ENCODE measurements at regions not wholly inside any gene's neighbourhood (a gene's known extent, or its start where the extent isn't known, plus 50 kb on each side); places are given as distances from the start of the nearest gene placed in this dataset.

DNA sequence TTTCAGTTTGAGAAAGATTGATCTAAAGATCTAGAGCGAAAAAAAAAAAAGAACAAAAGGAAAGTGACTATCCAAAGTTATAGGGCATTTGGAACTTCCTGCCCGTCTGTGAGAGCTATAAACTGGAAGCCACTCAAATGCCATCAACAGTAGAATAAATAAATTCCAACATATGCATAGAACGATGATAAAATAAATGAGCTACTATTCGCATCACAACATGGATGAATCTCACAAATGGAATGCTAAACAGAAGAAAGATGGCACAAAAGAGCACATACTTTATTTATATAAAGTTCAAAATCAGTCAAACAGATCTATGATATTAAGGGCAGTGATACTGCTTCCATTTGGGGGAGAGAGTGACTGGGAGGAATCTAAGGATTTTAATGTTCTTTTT lies 128.8 kb downstream of the TTC32 start:
- no peak overlapping the region for H3K4me3 ChIP-seq
- H3K36me3 ChIP-seq, result no peaks in the 10 kb centered on the region
- intact Hi-C loops (cut with DNase I), result no loop called here
- no peaks in the 10 kb centered on the region for H3K4me1 ChIP-seq
- no peaks in the 10 kb centered on the region for H3K27me3 ChIP-seq (ENCODE audit: low read depth)
- TF ChIP-seq, protein P1, sequence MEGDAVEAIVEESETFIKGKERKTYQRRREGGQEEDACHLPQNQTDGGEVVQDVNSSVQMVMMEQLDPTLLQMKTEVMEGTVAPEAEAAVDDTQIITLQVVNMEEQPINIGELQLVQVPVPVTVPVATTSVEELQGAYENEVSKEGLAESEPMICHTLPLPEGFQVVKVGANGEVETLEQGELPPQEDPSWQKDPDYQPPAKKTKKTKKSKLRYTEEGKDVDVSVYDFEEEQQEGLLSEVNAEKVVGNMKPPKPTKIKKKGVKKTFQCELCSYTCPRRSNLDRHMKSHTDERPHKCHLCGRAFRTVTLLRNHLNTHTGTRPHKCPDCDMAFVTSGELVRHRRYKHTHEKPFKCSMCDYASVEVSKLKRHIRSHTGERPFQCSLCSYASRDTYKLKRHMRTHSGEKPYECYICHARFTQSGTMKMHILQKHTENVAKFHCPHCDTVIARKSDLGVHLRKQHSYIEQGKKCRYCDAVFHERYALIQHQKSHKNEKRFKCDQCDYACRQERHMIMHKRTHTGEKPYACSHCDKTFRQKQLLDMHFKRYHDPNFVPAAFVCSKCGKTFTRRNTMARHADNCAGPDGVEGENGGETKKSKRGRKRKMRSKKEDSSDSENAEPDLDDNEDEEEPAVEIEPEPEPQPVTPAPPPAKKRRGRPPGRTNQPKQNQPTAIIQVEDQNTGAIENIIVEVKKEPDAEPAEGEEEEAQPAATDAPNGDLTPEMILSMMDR (IDR thresholded peaks at IDR 0.05), result no peak
- DNase-seq, result no peak
- no peak for ATAC-seq
- no peak overlapping the region for H3K27ac ChIP-seq
- H3K9me3 ChIP-seq, result no peaks in the 10 kb centered on the region

DNA sequence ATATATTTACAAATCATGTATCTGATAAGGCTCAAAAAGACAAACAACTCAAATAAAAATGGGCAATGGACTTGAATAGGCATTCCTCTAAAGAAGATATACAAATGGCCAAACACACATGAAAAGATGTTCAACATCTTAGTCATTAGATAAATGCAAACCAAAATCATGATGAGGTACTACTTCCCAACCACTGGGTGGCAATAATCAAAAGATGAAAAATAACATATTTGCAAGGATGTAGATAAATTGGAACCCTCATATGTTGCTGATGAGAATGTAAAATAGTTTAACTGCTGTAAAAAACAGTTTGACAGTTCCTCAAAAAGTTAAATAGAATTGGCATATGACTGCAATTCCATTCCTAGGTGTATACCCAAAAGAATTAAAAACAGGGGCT lies 132.3 kb downstream of the TTC32 start:
- Histone ChIP-seq H3K4me1 (no peaks in the 10 kb centered on the region), H3K27me3 (ENCODE audit: low read depth) (no peaks in the 10 kb centered on the region), H3K27ac (no peak overlapping the region), H3K36me3 (no peaks in the 10 kb centered on the region), H3K4me3 (no peak overlapping the region), H3K9me3 (no peaks in the 10 kb centered on the region)
- TF ChIP-seq, protein P1 (IDR thresholded peaks at IDR 0.05), result no peak
- no peak for ATAC-seq
- intact Hi-C loops (cut with DNase I), result no loop called here
- no peak for DNase-seq

DNA sequence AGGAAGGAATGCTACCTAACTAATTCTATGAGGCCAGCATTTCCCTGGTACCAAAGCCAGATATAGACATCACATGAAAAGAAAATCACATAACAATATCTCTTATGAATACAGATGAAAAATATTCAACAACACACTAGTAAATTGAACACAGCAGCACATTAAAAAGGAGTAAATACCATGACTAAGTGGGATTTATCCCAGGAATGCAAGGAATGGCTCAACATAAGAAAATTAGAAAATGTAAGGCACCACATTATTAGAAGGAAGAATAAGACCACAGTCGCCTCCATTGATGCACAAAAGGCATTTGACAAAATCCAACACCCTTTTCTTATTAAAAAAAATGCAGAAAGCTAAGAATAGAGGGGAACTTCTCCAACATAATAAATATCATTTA lies 133.9 kb downstream of the TTC32 start:
- no peaks in the 10 kb centered on the region for H3K36me3 ChIP-seq
- ATAC-seq (no peak), DNase-seq (no peak)
- H3K9me3 ChIP-seq, result no peaks in the 10 kb centered on the region
- intact Hi-C loops (cut with DNase I), result no loop called here
- no peak overlapping the region for H3K4me3 ChIP-seq
- TF ChIP-seq, protein P1 (IDR thresholded peaks at IDR 0.05), result no peak
- H3K4me1 ChIP-seq, result no peaks in the 10 kb centered on the region
- H3K27ac ChIP-seq, result no peak overlapping the region
- H3K27me3 ChIP-seq (ENCODE audit: low read depth), result no peaks in the 10 kb centered on the region

DNA sequence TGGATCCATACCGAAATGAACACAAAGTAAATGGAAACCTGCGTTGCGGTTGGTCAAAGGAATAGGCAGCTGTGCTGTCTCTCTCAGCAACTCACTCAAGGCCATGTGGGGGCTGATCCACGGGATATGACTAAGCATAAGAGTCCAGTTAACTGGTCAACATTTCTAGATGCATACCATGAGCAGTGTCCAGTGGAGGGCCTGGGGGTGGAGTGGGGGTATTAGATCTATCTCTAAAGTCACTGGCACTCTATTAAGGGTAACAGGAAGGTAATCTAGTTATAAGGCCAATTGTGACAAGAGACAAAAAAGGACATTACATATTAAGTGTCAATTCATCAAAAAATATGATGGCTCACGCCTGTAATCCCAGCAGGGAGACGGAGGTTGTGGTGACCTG lies 136.8 kb downstream of the TTC32 start:
- Histone ChIP-seq H3K4me1 (no peaks in the 10 kb centered on the region), H3K27ac (no peak overlapping the region), H3K27me3 (ENCODE audit: low read depth) (no peaks in the 10 kb centered on the region), H3K36me3 (no peaks in the 10 kb centered on the region), H3K4me3 (no peak overlapping the region), H3K9me3 (no peaks in the 10 kb centered on the region)
- DNase-seq, result no peak
- intact Hi-C loops (cut with DNase I), result no loop called here
- ATAC-seq, result no peak
- TF ChIP-seq, protein P1 (IDR thresholded peaks at IDR 0.05), result no peak

DNA sequence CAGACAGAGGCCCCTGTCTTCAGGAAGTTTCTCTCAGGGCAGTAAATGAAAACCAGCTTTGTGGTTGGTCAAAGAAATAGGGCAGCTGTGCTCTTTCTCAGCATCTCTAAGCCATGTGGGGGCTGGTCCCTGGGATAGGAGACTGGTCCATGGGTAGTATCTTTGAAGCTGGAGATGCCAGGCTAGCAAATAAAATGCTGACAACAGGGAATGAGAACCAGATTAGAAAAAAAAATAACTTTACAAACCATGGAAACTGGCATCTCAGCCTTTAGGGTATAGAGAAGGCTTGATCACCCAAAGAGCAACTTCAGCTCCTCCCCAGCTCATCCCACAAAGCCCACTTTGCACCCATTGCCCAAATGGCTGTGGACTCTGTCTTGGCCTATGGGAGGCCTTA lies 138.1 kb downstream of the TTC32 start:
- intact Hi-C loops (cut with DNase I), result no loop called here
- Histone ChIP-seq H3K36me3 (no peaks in the 10 kb centered on the region), H3K9me3 (no peaks in the 10 kb centered on the region), H3K27ac (no peak overlapping the region), H3K27me3 (ENCODE audit: low read depth) (no peaks in the 10 kb centered on the region), H3K4me1 (no peaks in the 10 kb centered on the region), H3K4me3 (no peak overlapping the region)
- no peak for DNase-seq
- ATAC-seq, result no peak
- TF ChIP-seq, protein P1 (IDR thresholded peaks at IDR 0.05), result no peak
